ENCODE measurements at regions not wholly inside any gene's neighbourhood (a gene's known extent, or its start where the extent isn't known, plus 50 kb on each side); places are given as distances from the start of the nearest gene placed in this dataset.

DNA sequence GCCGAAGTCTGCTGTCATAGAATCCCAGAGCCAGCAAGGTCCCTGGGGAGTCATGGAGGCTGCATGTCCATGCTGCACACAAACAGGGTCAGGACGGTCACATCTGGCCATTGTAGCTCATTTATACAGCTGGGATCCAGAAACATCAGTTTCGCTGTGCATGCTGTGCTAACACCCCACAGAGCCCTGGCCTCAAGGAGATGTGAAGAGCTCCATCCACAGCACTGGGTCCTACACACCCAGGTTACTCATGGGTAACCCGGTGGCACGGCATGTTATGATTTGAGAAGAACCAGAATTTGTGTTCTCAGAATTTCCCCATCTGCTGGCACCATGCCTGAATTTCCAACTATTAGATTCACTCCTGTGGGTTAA lies 146.3 kb upstream of the ARHGAP20 start:
- H4K20me1 ChIP-seq (ENCODE audit: insufficient read depth) = no peaks in the 10 kb centered on the region
- H3K9ac ChIP-seq = no peak overlapping the region
- no peak overlapping the region for H2AFZ ChIP-seq (ENCODE audit: low read depth)
- H3K27me3 ChIP-seq (ENCODE audit: insufficient read depth, low read depth) = no peaks in the 10 kb centered on the region
- H3K27ac ChIP-seq = no peak overlapping the region
- H3K4me3 ChIP-seq (IDR thresholded peaks at IDR 0.05; ENCODE audit: insufficient read depth, low read depth, low read length) = no peak overlapping the region
- H3K79me2 ChIP-seq (ENCODE audit: insufficient read depth, low read depth) = no peaks in the 10 kb centered on the region
- no peaks in the 10 kb centered on the region for H3K36me3 ChIP-seq (ENCODE audit: insufficient read depth)
- H3K4me2 ChIP-seq = no peak overlapping the region
- TF ChIP-seq, protein P1, sequence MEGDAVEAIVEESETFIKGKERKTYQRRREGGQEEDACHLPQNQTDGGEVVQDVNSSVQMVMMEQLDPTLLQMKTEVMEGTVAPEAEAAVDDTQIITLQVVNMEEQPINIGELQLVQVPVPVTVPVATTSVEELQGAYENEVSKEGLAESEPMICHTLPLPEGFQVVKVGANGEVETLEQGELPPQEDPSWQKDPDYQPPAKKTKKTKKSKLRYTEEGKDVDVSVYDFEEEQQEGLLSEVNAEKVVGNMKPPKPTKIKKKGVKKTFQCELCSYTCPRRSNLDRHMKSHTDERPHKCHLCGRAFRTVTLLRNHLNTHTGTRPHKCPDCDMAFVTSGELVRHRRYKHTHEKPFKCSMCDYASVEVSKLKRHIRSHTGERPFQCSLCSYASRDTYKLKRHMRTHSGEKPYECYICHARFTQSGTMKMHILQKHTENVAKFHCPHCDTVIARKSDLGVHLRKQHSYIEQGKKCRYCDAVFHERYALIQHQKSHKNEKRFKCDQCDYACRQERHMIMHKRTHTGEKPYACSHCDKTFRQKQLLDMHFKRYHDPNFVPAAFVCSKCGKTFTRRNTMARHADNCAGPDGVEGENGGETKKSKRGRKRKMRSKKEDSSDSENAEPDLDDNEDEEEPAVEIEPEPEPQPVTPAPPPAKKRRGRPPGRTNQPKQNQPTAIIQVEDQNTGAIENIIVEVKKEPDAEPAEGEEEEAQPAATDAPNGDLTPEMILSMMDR (conservative IDR thresholded peaks at IDR 0.05; ENCODE audit: low read depth, low read length) = no peak
- H3K4me1 ChIP-seq (ENCODE audit: low read depth, poor library complexity, severe bottlenecking) = no peaks in the 10 kb centered on the region

DNA sequence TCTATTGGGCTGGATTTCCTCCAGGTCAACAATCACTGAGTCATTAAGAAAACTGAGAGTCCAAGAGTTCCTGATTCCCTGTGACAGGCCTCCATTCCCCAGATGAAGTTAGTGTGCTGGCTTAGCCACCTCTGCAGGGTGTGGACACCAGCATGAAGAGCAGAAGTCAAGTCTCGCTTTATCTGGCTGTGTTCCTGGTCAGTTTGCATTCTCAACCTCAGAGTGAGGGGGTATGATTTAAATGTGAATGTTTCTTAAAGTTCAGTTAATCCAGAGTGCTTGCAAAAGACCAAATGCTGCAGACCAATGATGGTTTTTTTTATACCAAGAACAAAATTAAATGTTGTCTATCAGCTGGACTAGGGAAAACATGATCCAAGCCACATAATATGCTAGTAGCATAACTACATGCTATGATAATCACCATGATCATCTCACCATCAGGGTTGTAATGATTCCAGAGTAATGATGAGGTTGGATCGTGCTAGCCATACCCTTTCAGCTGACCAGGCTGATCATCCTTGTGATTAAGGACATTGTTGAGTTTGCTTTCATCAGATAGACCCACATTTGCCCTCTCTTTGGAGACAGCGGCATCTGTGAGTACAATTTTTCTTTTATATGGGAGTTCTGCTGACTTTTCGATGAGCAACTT lies 145.8 kb upstream of the ARHGAP20 start:
- TF ChIP-seq, protein P1 (conservative IDR thresholded peaks at IDR 0.05; ENCODE audit: low read depth, low read length) = no peak
- Histone ChIP-seq H2AFZ (ENCODE audit: low read depth) (no peak overlapping the region), H3K27ac (no peak overlapping the region), H3K4me3 (IDR thresholded peaks at IDR 0.05; ENCODE audit: insufficient read depth, low read depth, low read length) (no peak overlapping the region), H3K9ac (no peak overlapping the region), H3K4me2 (no peak overlapping the region), H4K20me1 (ENCODE audit: insufficient read depth) (no peaks in the 10 kb centered on the region), H3K36me3 (ENCODE audit: insufficient read depth) (no peaks in the 10 kb centered on the region), H3K79me2 (ENCODE audit: insufficient read depth, low read depth) (no peaks in the 10 kb centered on the region), H3K27me3 (ENCODE audit: insufficient read depth, low read depth) (no peaks in the 10 kb centered on the region), H3K4me1 (ENCODE audit: low read depth, poor library complexity, severe bottlenecking) (no peaks in the 10 kb centered on the region)

DNA sequence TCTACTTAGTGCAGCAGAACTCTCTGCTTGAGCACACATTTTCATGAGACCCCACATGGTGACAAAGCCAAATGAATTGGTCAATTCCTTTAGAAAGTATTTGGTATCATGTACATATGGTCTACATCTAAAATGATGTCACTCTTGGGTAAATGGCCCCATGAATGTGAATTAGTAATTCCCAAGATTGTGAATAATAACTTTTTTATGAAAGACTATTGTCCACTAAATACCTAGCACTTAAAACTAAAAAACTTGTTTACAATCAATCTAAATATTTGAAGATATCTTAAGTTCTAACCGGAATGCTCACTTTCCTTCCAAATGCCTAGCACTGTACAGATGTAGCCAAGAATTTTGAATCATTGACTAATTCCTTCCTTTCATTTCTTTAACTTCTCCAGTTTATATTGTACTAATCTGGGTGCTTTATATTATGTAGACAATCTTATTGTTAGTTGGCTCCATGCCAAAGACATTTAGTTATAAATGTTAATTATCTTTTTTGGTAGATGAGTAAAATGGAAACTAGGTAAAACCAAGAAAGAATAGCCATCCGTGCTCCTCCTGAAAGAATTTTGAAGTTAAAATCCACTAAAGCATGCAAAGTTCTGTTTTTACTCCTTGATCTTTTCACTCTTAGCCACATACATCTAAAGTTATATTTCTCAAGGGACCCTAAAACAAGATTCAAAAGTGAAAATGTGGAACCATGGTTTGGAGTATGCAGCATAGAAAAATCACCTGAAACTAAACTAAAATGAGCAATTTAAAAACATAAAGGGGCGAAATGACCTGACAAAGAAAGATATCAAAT lies 145.0 kb upstream of the ARHGAP20 start:
- Histone ChIP-seq H3K27ac (no peak overlapping the region), H4K20me1 (ENCODE audit: insufficient read depth) (no peaks in the 10 kb centered on the region), H3K27me3 (ENCODE audit: insufficient read depth, low read depth) (no peaks in the 10 kb centered on the region), H2AFZ (ENCODE audit: low read depth) (no peak overlapping the region), H3K4me1 (ENCODE audit: low read depth, poor library complexity, severe bottlenecking) (no peaks in the 10 kb centered on the region), H3K4me3 (IDR thresholded peaks at IDR 0.05; ENCODE audit: insufficient read depth, low read depth, low read length) (no peak overlapping the region), H3K9ac (no peak overlapping the region), H3K79me2 (ENCODE audit: insufficient read depth, low read depth) (no peaks in the 10 kb centered on the region), H3K36me3 (ENCODE audit: insufficient read depth) (no peaks in the 10 kb centered on the region), H3K4me2 (no peak overlapping the region)
- TF ChIP-seq, protein P1 (conservative IDR thresholded peaks at IDR 0.05; ENCODE audit: low read depth, low read length) = no peak

DNA sequence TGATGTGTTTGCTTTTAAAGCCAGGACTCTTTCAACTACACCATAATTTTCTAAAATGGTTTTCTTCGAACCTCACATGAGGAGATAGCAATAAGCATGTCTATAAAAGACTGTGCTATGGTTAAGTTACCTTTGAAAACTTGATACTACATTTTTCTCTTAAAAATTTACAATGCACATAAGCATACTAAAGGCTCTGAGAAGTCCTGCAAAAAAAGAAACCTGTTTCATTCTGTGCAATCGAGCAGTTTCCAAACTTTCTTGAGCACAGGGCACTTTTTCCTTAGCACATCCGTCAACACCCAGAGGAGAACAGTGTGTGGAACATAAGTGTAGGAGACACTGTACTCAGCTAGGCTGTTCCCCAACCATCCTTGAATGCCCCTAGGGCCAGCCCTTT lies 144.1 kb upstream of the ARHGAP20 start:
- H3K36me3 ChIP-seq (ENCODE audit: insufficient read depth) = no peaks in the 10 kb centered on the region
- no peak overlapping the region for H3K4me2 ChIP-seq
- H2AFZ ChIP-seq (ENCODE audit: low read depth) = no peak overlapping the region
- no peak overlapping the region for H3K27ac ChIP-seq
- H3K79me2 ChIP-seq (ENCODE audit: insufficient read depth, low read depth) = no peaks in the 10 kb centered on the region
- no peak overlapping the region for H3K9ac ChIP-seq
- H3K4me1 ChIP-seq (ENCODE audit: low read depth, poor library complexity, severe bottlenecking) = no peaks in the 10 kb centered on the region
- no peak overlapping the region for H3K4me3 ChIP-seq (IDR thresholded peaks at IDR 0.05; ENCODE audit: insufficient read depth, low read depth, low read length)
- H3K27me3 ChIP-seq (ENCODE audit: insufficient read depth, low read depth) = no peaks in the 10 kb centered on the region
- H4K20me1 ChIP-seq (ENCODE audit: insufficient read depth) = no peaks in the 10 kb centered on the region
- TF ChIP-seq, protein P1 (conservative IDR thresholded peaks at IDR 0.05; ENCODE audit: low read depth, low read length) = no peak
